Renal pelvis (tissue), 1 donor: ENCODE measurements at regions not wholly inside any gene's neighbourhood (a gene's known extent, or its start where the extent isn't known, plus 50 kb on each side); places are given as distances from the start of the nearest gene placed in this dataset.

Experiments
- DNase-seq: peaks from one replicate; pipeline ENCODE4 v3.0.0-alpha.2; 2013

DNA sequence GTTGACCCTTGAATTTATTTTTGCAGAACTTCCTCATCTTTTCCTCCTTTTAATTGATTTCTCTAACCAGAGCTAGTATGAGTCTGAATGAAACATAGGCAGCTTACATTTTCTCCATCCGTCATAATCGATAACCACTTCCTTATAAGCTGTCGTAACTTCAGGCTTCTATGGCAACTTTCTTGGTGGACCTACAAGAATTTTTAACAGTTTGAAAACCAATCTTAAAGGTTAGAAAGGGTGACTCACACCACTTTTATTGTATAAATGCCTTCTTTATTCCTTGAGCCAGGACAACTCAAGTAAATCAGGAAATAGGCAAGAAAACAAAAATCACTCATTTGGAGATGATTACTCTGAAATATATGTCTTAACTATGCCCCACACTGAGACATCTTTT, 105.7 kb upstream of the KL start:
- DNase-seq = no peak

DNA sequence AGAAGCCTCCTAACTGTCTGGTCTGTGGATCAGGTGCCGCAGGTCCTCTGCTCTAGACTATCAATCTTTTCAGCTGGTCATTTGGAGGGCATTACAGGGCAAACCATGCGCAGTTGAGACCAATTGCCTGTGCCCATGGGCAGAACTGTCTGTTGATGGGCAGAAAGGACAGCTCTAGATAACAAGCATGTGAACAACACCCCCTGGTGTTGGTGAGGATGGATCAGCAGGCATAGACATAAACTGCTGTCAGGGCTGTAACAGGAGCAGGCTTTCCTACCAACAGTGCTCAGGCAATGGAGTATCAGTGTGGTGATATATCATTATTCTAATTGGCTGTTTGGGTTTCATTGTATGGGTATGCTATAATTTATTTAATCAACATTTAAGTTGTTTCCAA, 104.7 kb upstream of the KL start:
- DNase-seq = peak; percentile 52

DNA sequence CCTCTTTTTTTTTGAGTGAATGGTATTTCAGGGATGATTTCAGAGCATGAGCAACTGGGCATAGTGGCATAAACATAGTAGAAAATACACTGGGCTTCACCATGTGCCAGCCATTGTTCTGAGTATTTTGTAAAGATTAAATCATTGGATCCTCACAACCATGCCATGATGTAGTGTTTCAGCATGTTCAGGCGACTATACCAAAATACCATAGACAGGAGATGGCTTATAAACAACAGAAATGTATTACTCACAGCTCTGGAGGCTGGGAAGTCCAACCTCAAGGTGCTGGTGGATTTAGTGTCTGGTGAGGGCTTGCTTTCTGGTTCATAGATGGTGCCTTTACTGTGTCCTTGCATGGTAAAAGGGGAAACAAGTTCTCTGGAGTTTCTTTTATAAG, 101.5 kb upstream of the KL start:
- no peak for DNase-seq

DNA sequence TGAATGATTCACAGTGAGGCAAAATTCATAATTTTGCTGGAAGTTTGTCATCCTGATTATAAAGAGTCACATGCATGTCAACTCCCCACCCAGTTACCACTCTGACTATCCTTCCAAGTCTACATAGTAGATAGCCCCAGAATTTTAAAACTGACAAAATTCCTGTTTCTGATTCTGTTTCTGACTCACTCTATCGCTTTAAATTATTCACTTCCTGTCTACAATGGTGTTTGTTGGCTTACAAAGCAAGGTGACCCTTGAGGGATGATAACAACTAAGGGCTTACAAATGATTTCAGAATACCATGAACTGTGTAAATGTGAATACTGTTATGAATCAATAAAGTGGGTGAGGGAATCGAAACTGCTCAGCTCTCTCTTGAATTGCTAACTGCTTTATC, 98.7 kb upstream of the KL start:
- no peak for DNase-seq

DNA sequence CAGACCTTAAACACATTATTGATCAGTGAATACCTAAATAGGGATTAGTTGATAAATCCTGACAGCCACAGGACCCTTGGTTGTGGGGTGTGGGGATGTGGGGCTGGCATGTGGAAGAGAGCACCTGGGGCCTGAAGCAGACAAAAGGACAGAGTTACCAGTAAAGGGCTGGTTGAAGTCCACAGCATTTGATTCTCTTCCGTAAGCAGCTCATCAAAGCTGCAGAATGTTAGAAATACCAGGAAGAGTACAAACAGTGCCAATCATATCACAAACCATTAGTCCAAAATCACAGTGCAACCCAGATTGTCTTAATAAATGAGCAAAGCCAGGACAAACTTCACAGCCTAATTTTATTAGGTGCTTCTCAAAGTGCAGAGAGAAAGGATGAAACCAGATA, 92.5 kb upstream of the KL start:
- DNase-seq = no peak

DNA sequence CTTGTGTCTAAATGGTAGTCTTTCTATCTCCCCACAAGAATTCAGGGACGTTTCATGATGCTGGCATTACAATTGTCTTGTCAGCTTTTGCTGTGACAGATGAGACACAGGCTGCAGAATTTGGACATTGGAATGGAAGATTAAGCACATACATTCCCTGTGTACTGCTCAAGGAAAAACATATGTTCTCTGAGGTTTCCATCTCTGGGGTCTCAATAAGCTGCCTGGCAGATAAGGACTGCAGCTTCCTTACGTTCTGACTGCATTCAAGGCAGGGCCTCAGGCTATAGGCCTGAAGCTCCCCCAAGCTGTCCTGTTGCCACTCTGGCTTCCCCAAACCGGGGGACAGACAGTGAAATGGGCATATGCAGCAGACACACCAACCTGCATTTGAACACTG, 91.3 kb upstream of the KL start:
- DNase-seq = no peak

DNA sequence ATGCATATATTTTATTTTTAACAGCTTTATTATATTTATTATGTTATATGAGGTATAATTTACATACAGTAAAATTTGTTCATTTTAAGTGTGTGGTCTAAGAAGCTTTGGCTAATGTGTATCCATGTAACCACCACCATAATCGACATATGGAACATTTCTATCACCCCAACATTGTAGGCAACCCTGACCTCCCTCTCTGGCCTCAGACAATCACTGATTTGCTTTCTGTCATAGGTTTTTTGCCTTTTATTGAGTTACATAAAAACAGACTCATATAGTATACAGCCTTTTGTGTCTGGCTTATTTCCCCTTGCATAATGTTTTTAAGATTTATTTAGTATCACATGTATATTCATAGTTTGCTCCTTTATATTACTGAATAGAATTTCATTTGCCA, 90.7 kb upstream of the KL start:
- no peak for DNase-seq

DNA sequence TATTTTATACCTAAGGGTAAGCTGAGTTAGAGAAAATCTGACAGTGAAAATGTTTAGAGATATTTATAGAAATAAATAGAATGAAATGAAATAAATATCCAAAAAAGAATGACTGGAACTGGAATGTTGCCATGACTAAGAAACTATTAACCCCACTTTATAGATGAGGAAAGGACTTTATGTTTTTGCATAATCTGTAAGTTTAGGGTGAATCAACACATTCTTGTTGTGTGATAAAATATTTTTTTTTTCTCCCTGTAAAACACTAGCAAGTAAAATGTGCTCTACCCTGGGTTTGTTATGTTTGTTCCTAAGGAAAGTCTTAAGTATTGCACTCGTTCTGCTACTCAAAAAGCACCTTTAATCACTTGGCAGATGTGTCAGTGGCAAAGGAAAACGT, 83.8 kb upstream of the KL start:
- no peak for DNase-seq

DNA sequence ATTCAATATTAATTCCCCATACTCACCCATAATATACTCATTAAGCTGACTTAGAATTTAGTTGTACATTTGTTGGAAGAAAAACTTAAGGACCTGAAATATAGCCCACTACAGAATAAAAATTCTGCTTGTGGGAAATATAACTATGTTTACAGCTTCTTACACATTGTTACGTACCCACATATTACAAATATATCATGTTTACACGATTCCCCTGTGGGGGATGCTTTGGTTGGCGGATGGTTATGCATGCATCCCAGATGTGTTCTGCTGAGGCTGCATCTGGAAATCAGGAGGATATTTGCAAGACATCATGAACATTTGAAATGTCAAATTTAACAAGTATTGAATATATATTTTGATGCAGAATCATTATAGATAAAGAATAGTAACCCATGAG, 79.5 kb upstream of the KL start:
- DNase-seq = no peak

DNA sequence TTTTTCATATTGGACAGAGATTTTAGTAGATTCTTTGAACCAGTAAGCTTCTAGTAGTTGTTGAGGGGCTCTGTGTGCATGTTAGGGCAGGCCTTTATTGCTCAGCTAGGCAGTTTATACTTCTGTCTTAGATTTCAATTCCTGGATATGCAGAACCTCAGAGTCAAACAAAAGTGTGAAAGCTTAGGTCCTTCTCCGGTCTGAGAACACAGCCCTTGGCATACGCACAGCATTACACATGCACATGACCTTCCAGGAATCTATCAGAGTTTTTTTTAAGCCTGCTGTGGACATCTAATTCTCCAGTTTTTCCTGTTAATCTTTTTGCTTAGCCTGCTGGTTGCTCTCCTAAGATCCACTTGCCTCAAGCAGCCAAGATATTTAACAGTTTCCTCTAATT, 77.9 kb upstream of the KL start:
- no peak for DNase-seq

DNA sequence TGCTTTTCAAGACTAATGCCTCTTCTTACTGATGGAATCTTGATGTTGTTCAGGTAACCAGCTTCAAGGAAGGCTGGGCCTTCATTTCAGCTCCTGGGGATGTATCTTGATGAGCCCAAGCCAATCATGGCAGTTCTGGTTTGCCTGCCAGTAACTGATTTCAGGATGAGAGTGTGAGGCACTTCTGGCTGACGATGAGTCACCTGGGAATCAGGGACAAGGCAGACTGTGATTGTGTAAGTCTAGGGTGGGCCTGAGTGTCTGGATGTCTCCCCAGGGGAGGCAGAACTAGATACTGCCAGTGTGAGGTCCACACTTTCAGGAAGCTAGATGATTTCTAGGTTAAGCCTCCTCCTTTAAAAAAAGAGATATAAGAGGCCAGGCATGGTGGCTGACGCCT, 77.3 kb upstream of the KL start:
- DNase-seq = no peak

DNA sequence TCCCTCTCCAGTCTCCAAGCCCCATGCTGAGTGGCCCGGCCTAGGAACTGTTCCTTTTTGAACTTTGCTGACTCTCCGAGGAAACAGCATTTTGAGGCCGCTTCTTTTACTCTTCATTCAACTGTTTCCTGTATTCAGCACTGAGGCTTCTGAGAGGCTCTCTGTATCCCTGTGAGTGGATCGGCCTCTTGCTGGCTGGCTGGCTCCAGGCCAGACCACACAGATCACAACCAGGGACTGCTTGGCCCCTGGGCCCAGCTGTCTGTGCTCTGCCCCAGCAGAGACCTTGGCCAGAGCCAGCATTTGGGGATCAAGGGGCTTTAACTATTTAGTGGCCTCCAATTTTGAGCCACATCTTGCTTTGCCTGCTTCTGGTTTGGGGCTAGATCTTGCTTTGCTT, 75.6 kb upstream of the KL start:
- no peak for DNase-seq

DNA sequence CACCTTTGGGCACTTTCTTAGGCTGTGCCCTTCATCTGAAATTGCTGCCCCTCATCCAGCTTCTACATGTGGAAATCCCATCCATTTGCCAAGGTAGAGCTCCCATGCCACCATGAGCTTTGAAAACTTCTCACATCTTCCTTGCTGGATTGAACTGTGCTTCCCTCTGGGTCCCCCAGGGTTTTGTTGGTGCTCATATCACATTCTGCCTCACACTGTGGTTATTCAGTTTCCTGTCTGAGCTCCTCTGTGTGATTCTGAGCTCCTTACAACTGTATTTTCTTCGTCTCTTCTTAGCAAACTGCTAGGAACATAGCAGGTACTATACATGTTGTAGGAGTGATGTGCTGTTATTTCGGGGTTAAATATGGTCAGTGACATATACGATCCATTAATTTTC, 74.9 kb upstream of the KL start:
- DNase-seq = no peak

DNA sequence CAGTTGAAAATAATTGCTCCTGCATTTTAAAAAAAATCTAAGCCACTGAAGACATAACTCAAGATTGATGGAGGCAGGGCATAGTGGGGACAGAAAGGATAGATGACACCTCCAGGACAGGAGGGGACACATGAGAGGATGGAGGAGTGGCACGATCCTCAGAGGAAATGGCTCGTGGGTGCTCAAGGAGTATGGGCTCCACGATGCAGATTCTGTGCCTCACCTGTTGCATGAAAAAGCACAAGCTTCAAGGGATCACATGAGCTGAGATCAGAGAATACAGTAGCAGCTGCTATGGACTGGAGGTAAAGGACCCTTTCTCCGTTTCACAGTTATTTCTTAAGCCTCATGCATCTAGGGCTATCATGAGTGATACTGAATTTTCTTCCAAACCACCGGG, 69.7 kb upstream of the KL start:
- DNase-seq = no peak

DNA sequence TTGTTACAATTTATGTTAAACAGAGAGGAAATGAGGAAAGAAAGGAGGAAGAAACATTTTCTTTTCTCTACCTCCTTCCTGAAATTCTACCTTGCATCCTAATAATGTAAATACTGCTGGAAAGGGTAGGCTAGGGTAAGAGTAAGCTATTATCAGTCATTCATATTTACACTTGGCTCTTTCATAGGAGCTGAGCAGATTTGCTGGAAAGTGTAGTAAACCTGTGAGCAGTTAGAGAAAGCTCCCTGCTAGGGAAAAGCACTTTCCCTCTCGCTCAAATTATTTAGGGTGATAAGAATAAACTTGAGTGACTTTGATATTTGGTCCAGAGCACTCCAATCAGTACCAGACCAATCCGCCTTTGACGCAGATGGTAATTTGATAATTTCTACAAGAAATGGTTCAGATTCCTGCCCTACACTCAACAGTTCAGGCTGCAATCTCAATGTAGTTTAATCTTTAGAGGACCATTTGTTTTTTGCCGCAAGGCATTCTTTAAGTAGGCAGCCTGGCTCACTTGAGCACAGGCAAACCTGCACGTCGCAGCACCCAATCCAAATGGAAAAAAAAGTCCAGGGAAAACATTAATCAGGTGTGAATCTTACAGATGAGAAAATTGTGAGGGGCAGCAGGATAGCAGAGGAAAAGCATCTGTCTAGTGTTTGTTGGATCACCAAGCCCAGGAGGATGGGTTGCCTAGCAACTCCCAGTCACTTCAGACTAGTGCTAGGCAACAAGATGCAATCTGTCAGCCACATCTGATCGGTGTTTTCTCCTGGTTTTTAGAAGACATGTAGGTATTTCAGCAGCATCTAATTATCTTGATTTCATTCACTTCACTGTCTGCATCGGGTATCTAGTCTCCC, 68.6 kb upstream of the KL start:
- no peak for DNase-seq

DNA sequence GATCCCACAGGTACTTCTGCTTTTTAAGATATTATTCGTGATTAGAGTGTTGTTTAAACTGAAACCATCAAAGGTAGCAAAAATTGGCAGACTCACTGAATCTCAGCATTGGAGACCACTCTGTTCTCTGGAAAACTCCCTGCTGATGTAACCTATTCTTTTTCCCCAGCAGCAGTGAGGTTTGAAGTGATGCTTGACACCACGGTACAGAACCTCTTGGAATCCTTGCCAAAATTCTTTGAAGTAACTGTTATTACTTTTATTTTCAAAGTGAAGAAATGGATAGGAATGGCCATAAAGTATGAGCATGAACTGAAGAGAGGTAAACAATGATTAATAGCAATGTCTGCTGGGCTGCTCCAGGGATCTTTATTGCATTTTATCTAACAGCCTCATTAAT, 66.4 kb upstream of the KL start:
- DNase-seq = no peak

DNA sequence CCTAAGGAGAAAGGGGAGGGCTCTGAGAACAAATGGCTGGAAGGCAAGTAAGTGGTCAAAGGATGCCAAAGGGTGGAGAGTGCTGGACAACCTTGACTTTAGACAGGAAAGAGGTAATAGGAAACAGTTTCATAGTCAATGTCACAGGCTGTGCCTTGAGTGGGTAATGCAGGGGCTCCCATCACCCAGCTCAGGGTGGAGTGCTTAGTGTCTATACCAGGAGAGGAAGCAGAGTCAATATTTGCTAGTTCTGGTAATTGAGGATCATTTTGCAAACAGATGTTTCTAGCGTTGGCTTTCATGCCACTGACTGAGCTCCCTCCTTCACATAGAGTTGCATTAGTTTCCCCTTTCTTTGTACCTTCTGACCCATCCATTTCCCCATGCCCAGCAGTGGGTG, 64.6 kb upstream of the KL start:
- DNase-seq = no peak

DNA sequence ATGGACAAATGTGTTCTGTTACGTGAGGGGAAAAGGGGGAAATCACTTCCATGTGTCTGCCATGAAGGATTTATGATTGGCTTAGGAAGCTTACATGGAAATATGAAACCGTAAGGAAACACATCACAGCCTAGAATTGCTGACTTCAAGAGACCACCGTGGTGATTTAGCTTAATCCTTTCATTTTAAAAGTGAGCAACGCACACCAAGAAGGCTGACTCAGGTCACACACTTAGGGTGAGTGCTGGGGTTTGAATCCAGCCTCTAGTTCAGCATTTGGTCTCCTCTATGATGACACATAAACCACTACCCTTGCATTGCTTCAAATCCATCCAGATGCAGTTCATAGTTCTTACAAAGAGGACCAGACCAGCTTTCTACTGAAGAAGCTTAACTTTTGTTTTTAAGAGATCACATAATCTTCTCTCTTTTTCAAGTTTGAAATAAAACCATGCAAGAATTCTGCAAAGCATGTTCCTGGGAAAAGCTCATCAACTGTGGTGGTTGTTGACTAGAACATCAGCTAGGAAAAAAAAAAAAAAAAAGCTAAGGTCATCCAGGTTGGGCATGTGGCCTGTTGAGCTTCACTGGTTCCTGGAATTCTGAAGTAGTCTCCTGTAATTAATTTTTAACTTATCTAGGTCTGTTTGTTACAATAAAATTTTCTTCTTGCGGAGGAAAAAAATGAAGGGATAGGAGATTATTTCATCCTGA, 60.2 kb upstream of the KL start:
- no peak for DNase-seq

DNA sequence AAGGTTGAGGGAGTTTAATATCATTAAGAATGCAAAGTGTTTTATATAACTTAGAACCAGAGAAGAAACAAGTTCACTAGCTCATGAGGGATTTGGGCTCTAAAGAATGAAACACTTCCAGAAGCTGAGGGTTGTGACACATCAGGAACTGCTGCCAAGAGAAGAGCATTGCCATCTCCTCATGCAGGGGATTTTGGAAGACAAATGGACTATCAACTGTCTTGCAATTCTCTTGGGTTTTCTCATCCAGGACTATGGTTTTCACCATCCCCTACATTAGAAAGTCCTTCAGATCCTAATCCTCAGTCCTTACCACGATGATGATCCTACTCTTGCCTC, 59.7 kb upstream of the KL start:
- DNase-seq = no peak

DNA sequence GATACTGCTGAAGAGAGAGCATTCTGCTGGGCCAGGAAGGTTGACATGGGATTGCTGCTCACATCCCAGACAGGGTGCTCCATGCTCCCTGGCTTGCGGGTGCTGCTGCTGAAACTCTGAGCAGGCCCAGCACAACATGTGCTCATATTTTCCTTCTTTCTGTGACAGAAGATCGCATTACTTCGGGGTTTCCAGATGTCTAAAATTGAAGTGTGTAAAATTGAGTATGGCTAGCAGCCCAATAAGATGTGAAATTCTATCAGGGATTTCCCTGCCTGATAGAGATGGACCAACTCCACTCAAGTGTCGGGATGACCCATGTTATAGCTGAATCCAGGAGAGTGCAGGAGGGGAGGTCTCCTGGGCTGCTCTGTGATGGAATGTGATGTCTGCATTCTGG, 55.6 kb upstream of the KL start:
- DNase-seq = no peak

DNA sequence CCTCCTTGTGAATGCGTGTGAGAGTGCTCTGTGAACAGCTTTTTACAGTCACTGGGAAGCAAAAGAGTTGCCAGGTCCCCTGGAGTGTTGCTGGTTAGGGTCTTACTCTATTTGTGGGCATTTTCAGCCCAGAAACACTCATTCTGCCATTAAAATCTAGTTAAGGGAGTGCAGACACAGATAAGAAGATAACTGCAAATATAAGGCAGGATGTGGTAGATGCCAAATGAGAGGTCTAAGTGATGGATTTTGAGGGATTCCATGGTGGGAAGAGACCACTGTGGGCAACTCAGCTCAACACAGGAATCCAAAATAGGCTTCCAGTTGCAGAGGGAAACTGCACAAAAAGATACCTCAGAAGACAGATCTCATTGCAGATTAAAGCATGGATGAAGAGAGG, 54.5 kb upstream of the KL start:
- no peak for DNase-seq

DNA sequence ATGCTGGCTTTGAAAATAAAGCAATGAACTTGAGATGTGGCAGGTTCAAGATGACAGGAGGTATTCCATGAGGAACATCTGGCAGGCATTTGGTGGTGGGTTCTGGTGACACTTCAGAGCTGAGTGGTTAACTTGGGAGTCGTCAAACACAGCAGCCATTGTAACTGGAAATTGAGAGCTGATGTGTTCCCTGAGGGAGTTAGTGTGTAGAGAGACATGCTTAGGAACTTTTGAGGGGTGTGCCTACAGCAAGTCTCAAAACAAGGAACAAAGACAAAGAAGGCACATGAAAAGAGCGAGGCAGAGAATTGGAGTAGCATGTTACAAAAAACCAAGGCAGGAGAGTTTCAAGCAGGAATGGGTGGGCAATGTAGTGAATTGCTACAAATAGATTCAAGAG, 53.9 kb upstream of the KL start:
- DNase-seq = no peak

DNA sequence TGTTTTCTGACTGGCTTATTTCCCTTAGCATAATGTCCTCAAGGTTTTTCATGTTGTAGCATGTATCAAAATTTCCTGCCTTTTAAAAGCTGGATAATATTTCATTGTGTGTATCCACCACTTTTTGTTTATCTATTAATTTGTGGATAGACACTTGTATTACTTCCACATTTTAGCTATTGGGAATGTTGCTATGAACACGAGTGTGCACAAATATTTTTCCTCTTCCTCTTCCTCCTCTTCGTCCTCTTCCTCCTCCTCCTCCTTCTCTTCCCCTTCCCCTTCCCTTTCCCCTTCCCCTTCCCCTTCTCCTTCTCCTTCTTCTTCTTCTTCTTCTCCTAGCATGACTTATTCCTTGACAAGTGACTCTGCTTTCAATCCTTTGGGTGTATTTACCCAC, 51.2 kb upstream of the KL start:
- no peak for DNase-seq
